HK-2 (cell line): ENCODE measurements at regions not wholly inside any gene's neighbourhood (a gene's known extent, or its start where the extent isn't known, plus 50 kb on each side); places are given as distances from the start of the nearest gene placed in this dataset.
"Not testable (repeated sequence)": the region's sequence is repeated elsewhere in the genome, so short reads cannot be mapped to it uniquely, and the experiment has no call there.

ENCODE experiments used
- DNase-seq: peaks from one replicate; pipeline ENCODE4 v3.0.0-alpha.2; 2018; ENCODE audit not compliant: unreplicated experiment

GRCh38 chr6:14290772-14291330 is 173.3 kb downstream of the CD83 start:
- DNase-seq: no peak

DNA sequence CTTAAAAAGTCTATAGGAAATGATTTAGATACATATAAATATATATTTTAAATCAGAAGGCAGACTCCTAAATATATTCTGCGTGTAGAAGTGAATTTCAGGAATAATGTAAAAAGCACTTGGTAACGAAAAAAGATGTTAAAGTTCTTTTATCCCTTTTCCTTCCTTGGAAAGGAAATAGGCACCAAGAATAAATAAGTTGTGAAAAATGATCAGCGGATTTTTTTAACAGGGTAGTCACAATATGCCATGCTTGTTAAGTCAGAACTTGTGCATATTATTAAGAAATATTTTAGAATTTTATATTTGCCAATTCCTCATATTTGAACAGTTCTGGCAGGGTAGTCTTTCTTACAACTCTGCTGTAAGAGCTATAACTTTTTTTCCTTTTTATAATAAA is 173.8 kb downstream of the CD83 start:
- DNase-seq: no peak

GRCh38 chr6:14292119-14292518 is 174.5 kb downstream of the CD83 start:
- DNase-seq: no peak

- no peak for DNase-seq
Measured at GRCh38 chr6:14294270-14294951, 176.8 kb downstream of the CD83 start.

- not testable (repeated sequence) for DNase-seq
Measured at GRCh38 chr6:14296698-14297097, 179.1 kb downstream of the CD83 start.

DNA sequence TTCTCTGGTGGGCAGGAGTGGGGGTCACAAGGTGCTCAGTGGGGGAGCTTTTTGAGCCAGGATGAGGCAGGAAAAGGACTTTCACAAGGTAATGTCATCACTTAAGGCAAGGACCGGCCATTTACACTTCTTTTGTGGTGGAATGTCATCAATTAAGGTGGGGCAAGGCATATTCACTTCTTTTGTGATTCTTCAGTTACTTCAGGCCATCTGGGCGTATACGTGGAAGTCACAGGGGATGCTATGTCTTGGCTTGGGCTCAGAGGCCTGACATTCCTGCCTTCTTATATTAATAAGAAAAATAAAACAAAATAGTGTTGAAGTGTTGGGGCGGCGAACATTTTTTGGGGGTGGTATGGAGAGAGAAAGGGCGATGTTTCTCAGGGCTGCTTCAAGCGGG is 179.5 kb downstream of the CD83 start:
- DNase-seq: not testable (repeated sequence)

DNA sequence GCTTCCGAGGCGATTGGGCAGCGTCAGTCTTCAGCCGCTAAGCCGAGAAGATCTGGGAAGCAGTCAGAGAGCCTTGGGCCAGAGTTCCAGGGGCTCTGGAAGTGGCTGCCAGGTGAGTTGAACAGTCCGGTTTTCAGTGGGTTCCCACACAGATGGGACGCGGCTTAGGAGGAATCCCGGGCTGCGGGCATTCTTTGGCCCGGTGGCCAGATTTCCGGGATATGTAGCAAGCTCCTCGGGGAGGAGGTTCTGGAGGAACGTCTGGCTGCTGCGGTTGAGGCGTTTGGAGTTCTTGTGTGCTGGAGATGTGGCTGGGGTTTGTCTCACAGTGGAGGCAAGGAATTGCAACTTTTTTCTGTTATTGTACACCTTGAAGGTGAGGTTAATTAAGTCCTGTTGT is 182.6 kb downstream of the CD83 start:
- not testable (repeated sequence) for DNase-seq

DNA sequence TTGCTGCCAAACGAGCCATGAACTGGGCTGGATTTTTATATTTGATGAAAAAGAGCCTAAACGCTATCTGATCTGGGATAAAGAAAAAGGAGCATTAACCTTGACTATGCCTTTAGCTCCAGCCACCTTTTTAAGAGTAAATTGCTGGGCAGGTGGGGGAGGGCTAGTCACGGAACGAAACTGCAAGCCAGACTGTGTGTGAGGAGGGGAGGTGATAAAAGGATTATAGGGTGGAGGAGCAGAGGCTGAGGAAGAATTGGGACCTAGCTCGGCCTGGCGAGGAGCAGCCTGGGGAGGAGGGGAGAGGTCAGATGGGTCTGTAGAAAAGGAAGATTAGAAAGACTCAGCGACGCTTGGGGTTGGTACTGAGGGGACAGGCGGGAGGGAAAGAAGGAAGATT is 183.1 kb downstream of the CD83 start:
- DNase-seq: not testable (repeated sequence)

- not testable (repeated sequence) for DNase-seq
Measured at GRCh38 chr6:14301477-14301876, 183.9 kb downstream of the CD83 start.

DNA sequence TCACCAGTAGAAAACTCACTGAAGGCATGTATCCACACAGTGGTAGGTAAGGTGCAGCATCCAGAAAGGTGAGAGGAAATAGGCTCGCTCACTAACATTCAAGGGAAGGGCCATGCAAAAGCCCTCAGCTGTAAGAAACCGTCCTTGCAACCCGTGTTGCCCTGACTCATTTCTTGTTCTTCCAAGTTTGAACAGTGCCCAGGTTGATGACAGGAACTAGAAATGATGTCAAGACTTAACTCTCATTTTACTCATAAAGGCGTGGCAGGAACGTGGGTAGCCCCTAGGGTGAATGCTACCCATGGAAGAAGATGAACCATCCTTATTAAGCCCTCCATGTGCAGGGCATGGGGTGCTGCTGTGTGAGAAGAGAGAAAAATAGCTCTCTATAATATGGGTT is 187.6 kb downstream of the CD83 start:
- DNase-seq: no peak

DNA sequence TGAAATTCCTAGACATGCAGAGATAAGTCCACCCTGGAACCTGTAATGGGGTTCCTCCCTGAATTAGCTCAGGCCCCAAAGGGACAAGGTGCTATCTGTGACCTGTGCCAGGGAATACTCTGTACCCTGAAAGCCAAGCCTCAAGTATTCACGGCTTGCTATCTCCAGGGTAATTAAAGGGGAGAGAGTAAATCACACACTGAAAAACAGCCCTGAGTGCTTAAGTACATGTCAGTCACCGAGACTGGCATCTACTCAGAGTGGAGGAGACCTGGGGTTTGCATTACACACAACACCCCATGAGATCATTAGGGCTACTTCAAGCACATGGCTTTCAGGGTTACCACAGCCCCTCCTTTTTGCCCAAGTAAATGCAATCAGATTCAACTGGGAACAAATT is 188.1 kb downstream of the CD83 start:
- no peak for DNase-seq

- DNase-seq: no peak
Measured at GRCh38 chr6:14306151-14306906, 188.8 kb downstream of the CD83 start.

DNA sequence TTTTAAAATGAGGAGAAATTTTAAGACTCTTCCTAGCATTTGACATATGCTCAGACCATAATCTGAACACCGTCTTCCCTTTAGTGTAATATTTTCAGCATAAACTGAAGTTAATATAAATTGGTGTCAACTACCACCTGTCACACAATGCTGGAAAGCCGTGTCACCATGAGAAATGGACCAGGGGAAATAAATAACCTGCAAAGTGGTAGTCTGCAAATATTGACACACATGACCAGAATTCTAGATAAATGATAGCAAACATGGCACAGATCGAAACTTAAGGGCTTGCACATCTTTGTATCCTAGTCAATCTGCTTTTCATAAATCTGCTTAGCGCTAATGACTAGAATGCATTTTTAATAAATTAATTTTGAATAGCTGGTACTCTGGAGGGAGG is 191.9 kb downstream of the CD83 start:
- no peak for DNase-seq

GRCh38 chr6:14309951-14310445 is 192.4 kb downstream of the CD83 start:
- no peak for DNase-seq

DNA sequence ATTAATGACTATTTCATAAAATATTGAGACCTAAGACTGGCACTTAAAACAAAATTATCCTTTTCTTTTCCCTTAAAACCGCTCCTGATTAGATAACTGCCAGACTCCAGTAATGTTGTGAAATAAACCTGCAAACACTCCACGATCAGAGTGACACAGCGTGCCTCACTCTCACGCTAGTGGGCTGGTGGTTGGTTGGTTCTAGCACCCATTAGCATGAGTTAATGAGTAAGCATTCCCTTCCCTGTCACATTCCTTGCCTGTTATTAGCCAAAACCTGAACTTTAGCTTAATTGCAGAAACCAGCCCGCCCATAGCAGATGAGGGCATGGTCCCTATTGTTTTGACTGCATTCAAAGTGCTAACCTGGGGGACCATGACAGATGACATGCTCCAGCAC is 193.4 kb downstream of the CD83 start:
- no peak for DNase-seq

DNA sequence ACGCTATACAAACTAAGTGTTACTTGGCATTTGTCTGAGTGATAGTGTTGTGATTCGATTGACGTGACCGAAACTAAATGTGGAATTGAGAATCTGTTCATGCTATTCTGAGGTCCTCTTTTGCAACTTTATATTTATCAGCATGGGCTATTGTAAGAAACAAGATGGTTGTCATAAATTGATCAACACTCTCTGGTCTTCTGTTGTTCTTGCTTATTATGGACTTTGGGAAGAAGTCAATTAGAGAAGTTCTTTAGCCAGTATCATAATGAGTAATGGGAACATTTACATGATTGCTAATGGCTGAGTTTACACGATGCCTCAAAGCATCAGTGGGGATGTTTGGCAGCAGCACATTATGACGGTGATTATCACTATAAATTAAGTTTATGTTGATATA is 195.0 kb downstream of the CD83 start:
- no peak for DNase-seq

GRCh38 chr6:14313248-14313647 is 195.7 kb downstream of the CD83 start:
- DNase-seq: no peak

GRCh38 chr6:14315353-14315752 is 197.8 kb downstream of the CD83 start:
- no peak for DNase-seq

GRCh38 chr6:14316651-14317386 is 199.2 kb downstream of the CD83 start:
- no peak for DNase-seq

- no peak for DNase-seq
Measured at GRCh38 chr6:14317387-14317970, 199.9 kb downstream of the CD83 start.

GRCh38 chr6:14320332-14320731 is 202.8 kb downstream of the CD83 start:
- no peak for DNase-seq
